Neutrophil (primary cell): ENCODE measurements at regions not wholly inside any gene's neighbourhood (a gene's known extent, or its start where the extent isn't known, plus 50 kb on each side); places are given as distances from the start of the nearest gene placed in this dataset.

Experiments
- H3K27ac ChIP-seq: fragments of 200-600 bp; sonication (generic); 2 replicates; pipeline ENCODE4 v1.5.1; 2016; ENCODE audit warnings: mild to moderate bottlenecking, moderate library complexity
- H3K27me3 ChIP-seq: fragments of 200-600 bp; sonication (generic); 2 replicates; pipeline ENCODE4 v1.6.0; 2016; ENCODE audit warnings: mild to moderate bottlenecking
- H3K36me3 ChIP-seq: fragments of 200-600 bp; sonication (generic); 2 replicates; pipeline ENCODE4 v1.5.1; 2017
- H3K4me1 ChIP-seq, 2 experiments: fragments of 200-600 bp in 1 of 2; sonication (generic) in 1 of 2; 1 replicate in 1 of 2; 2 replicates in 1 of 2; pipeline versions ENCODE4 v1.5.1 to v1.6.1; 2013 to 2016; ENCODE audit warnings: low read depth in 1 of 2, low read length in 1 of 2, mild to moderate bottlenecking in 1 of 2, moderate library complexity in 1 of 2; ENCODE audit not compliant: control insufficient read depth in 1 of 2, insufficient read depth in 1 of 2
- H3K4me3 ChIP-seq, 2 experiments: fragments of 200-600 bp in 1 of 2; sonication (generic) in 1 of 2; 1 replicate in 1 of 2; 2 replicates in 1 of 2; pipeline ENCODE4 v1.5.1; 2013 to 2016; ENCODE audit warnings: low read depth in 1 of 2, low read length in 1 of 2, mild to moderate bottlenecking in 1 of 2, moderate library complexity in 1 of 2
- H3K9me3 ChIP-seq: fragments of 200-600 bp; sonication (generic); 2 replicates; pipeline ENCODE4 v1.5.1; 2016
- CTCF ChIP-seq: fragments of 200-600 bp; sonication (generic); IDR thresholded peaks from 2 replicates; pipeline ENCODE4 v1.5.1; 2016; ENCODE audit warnings: antibody characterized with exemption

GRCh38 chr15:94704946-94705345 lies 473.6 kb downstream of the MCTP2 start:
- TF ChIP-seq CTCF = no peak
- Histone ChIP-seq H3K27ac (no peak overlapping the region), H3K27me3 (no peaks in the 10 kb centered on the region)

GRCh38 chr15:94709319-94709718 lies 478.0 kb downstream of the MCTP2 start:
- Histone ChIP-seq H3K9me3 (no peaks in the 10 kb centered on the region), H3K4me3 (no peak overlapping the region)

More at GRCh38 chr15:94704946-94705345, 473.6 kb downstream of the MCTP2 start:
- no peak overlapping the region for H3K4me3 ChIP-seq
- H3K9me3 ChIP-seq = no peaks in the 10 kb centered on the region
- H3K4me1 ChIP-seq = no peaks in the 10 kb centered on the region
- no peaks in the 10 kb centered on the region for H3K36me3 ChIP-seq

GRCh38 chr15:94722024-94722636 lies 490.8 kb downstream of the MCTP2 start:
- H3K27ac ChIP-seq = no peak overlapping the region
- H3K4me1 ChIP-seq = no peaks in the 10 kb centered on the region
- no peak overlapping the region for H3K4me3 ChIP-seq
- H3K9me3 ChIP-seq = no peaks in the 10 kb centered on the region
- H3K36me3 ChIP-seq = no peaks in the 10 kb centered on the region
- no peak for TF ChIP-seq CTCF
- H3K27me3 ChIP-seq = no peaks in the 10 kb centered on the region

More at GRCh38 chr15:94709319-94709718, 478.0 kb downstream of the MCTP2 start:
- H3K27me3 ChIP-seq = no peaks in the 10 kb centered on the region
- no peak for TF ChIP-seq CTCF
- no peaks in the 10 kb centered on the region for H3K36me3 ChIP-seq
- no peaks in the 10 kb centered on the region for H3K4me1 ChIP-seq
- H3K27ac ChIP-seq = no peak overlapping the region

- H3K27me3 ChIP-seq = no peaks in the 10 kb centered on the region
- no peak overlapping the region for H3K4me3 ChIP-seq
- TF ChIP-seq CTCF = no peak
- H3K4me1 ChIP-seq = no peaks in the 10 kb centered on the region
- no peaks in the 10 kb centered on the region for H3K9me3 ChIP-seq
- H3K27ac ChIP-seq = no peak overlapping the region
- H3K36me3 ChIP-seq = no peaks in the 10 kb centered on the region
Observed at GRCh38 chr15:94723801-94724200, 492.4 kb downstream of the MCTP2 start.

- Histone ChIP-seq H3K4me3 (no peak overlapping the region), H3K36me3 (no peaks in the 10 kb centered on the region), H3K27me3 (no peaks in the 10 kb centered on the region), H3K4me1 (no peaks in the 10 kb centered on the region), H3K9me3 (no peaks in the 10 kb centered on the region), H3K27ac (no peak overlapping the region)
- TF ChIP-seq CTCF = no peak
Observed at GRCh38 chr15:94731286-94731685, 499.9 kb downstream of the MCTP2 start.
